ENCODE measurements at regions not wholly inside any gene's neighbourhood (a gene's known extent, or its start where the extent isn't known, plus 50 kb on each side); places are given as distances from the start of the nearest gene placed in this dataset.

GRCh38 chr1:96922181-96922580 is 200.6 kb downstream of the PTBP2 start:
- DNase-seq (ENCODE audit: low read depth), result no peak
- no peak for TF ChIP-seq MAX (IDR thresholded peaks at IDR 0.05; ENCODE audit: low read depth, low read length)
- TF ChIP-seq CTCF (IDR thresholded peaks at IDR 0.05; ENCODE audit: low read depth, low read length), result no peak
- no peak for TF ChIP-seq POLR2A (IDR thresholded peaks at IDR 0.05; ENCODE audit: extremely low read depth, insufficient read length)
- no peak for TF ChIP-seq MYC (IDR thresholded peaks at IDR 0.05; ENCODE audit: low read depth, low read length)

GRCh38 chr1:96923753-96924152 is 202.2 kb downstream of the PTBP2 start:
- DNase-seq (ENCODE audit: low read depth), result no peak
- no peak overlapping the region for H3K4me3 ChIP-seq (ENCODE audit: low read depth, low read length)
- TF ChIP-seq MYC (IDR thresholded peaks at IDR 0.05; ENCODE audit: low read depth, low read length), result no peak
- no peak for TF ChIP-seq POLR2A (IDR thresholded peaks at IDR 0.05; ENCODE audit: extremely low read depth, insufficient read length)
- no peak for TF ChIP-seq CTCF (IDR thresholded peaks at IDR 0.05; ENCODE audit: low read depth, low read length)
- no peak for TF ChIP-seq MAX (IDR thresholded peaks at IDR 0.05; ENCODE audit: low read depth, low read length)

More at GRCh38 chr1:96922181-96922580, 200.6 kb downstream of the PTBP2 start:
- no peak overlapping the region for H3K4me3 ChIP-seq (ENCODE audit: low read depth, low read length)

- no peak for DNase-seq (ENCODE audit: low read depth)
- no peak overlapping the region for H3K4me3 ChIP-seq (ENCODE audit: low read depth, low read length)
- TF ChIP-seq MYC (IDR thresholded peaks at IDR 0.05; ENCODE audit: low read depth, low read length), result no peak
- no peak for TF ChIP-seq CTCF (IDR thresholded peaks at IDR 0.05; ENCODE audit: low read depth, low read length)
- no peak for TF ChIP-seq MAX (IDR thresholded peaks at IDR 0.05; ENCODE audit: low read depth, low read length)
- TF ChIP-seq POLR2A (IDR thresholded peaks at IDR 0.05; ENCODE audit: extremely low read depth, insufficient read length), result no peak
These were observed 204.6 kb downstream of the PTBP2 start for GRCh38 chr1:96926176-96926575.

- H3K4me3 ChIP-seq (ENCODE audit: low read depth, low read length), result no peak overlapping the region
- no peak for DNase-seq (ENCODE audit: low read depth)
- TF ChIP-seq MYC (IDR thresholded peaks at IDR 0.05; ENCODE audit: low read depth, low read length) (no peak), CTCF (IDR thresholded peaks at IDR 0.05; ENCODE audit: low read depth, low read length) (no peak), MAX (IDR thresholded peaks at IDR 0.05; ENCODE audit: low read depth, low read length) (no peak), POLR2A (IDR thresholded peaks at IDR 0.05; ENCODE audit: extremely low read depth, insufficient read length) (no peak)
These were observed 205.5 kb downstream of the PTBP2 start for GRCh38 chr1:96927125-96927524.

GRCh38 chr1:96931136-96931535 is 209.6 kb downstream of the PTBP2 start:
- TF ChIP-seq MAX (IDR thresholded peaks at IDR 0.05; ENCODE audit: low read depth, low read length), result no peak
- TF ChIP-seq CTCF (IDR thresholded peaks at IDR 0.05; ENCODE audit: low read depth, low read length), result no peak
- no peak for TF ChIP-seq POLR2A (IDR thresholded peaks at IDR 0.05; ENCODE audit: extremely low read depth, insufficient read length)
- TF ChIP-seq MYC (IDR thresholded peaks at IDR 0.05; ENCODE audit: low read depth, low read length), result no peak
- no peak for DNase-seq (ENCODE audit: low read depth)
- no peak overlapping the region for H3K4me3 ChIP-seq (ENCODE audit: low read depth, low read length)

GRCh38 chr1:96934282-96934681 is 212.7 kb downstream of the PTBP2 start:
- H3K4me3 ChIP-seq (ENCODE audit: low read depth, low read length), result no peak overlapping the region
- no peak for TF ChIP-seq CTCF (IDR thresholded peaks at IDR 0.05; ENCODE audit: low read depth, low read length)
- no peak for TF ChIP-seq POLR2A (IDR thresholded peaks at IDR 0.05; ENCODE audit: extremely low read depth, insufficient read length)
- no peak for DNase-seq (ENCODE audit: low read depth)
